ENCODE measurements at regions not wholly inside any gene's neighbourhood (a gene's known extent, or its start where the extent isn't known, plus 50 kb on each side); places are given as distances from the start of the nearest gene placed in this dataset.

- Histone ChIP-seq H3K4me2 (ENCODE audit: low read length) (no peak overlapping the region), H3K79me2 (replicated peaks; ENCODE audit: insufficient read depth, low read length) (no peaks in the 10 kb centered on the region), H3F3A (ENCODE audit: insufficient read depth, low read length, poor library complexity, severe bottlenecking) (no peaks in the 10 kb centered on the region), H3K27ac (ENCODE audit: low read length) (no peak overlapping the region), H3K9ac (ENCODE audit: low read length) (no peak overlapping the region), H3K4me3 (ENCODE audit: low read length) (no peak overlapping the region), H3K36me3 (ENCODE audit: insufficient read depth, low read length) (no peaks in the 10 kb centered on the region), H2AFZ (ENCODE audit: low read depth, low read length) (no peak overlapping the region), H3K9me2 (ENCODE audit: insufficient read depth, low read length) (no peaks in the 10 kb centered on the region), H3K9me3 (ENCODE audit: low read length) (no peaks in the 10 kb centered on the region), H4K20me1 (ENCODE audit: insufficient read depth) (no peaks in the 10 kb centered on the region), H3K27me3 (ENCODE audit: insufficient read depth, low read depth, low read length) (no peaks in the 10 kb centered on the region)
- TF ChIP-seq CTCF (IDR thresholded peaks at IDR 0.05; ENCODE audit: poor library complexity, severe bottlenecking) (no peak), EZH2 (IDR thresholded peaks at IDR 0.05; ENCODE audit: borderline replicate concordance, insufficient read depth, low read length, poor library complexity, severe bottlenecking) (no peak), MXI1 (conservative IDR thresholded peaks at IDR 0.05; ENCODE audit: poor library complexity, severe bottlenecking) (no peak), EP300 (conservative IDR thresholded peaks at IDR 0.05; ENCODE audit: poor library complexity, severe bottlenecking) (no peak), SMC3 (conservative IDR thresholded peaks at IDR 0.05; ENCODE audit: poor library complexity) (no peak), RAD21 (conservative IDR thresholded peaks at IDR 0.05) (no peak), POLR2AphosphoS5 (IDR thresholded peaks at IDR 0.05) (no peak)
- TF ChIP-seq, protein P1, sequence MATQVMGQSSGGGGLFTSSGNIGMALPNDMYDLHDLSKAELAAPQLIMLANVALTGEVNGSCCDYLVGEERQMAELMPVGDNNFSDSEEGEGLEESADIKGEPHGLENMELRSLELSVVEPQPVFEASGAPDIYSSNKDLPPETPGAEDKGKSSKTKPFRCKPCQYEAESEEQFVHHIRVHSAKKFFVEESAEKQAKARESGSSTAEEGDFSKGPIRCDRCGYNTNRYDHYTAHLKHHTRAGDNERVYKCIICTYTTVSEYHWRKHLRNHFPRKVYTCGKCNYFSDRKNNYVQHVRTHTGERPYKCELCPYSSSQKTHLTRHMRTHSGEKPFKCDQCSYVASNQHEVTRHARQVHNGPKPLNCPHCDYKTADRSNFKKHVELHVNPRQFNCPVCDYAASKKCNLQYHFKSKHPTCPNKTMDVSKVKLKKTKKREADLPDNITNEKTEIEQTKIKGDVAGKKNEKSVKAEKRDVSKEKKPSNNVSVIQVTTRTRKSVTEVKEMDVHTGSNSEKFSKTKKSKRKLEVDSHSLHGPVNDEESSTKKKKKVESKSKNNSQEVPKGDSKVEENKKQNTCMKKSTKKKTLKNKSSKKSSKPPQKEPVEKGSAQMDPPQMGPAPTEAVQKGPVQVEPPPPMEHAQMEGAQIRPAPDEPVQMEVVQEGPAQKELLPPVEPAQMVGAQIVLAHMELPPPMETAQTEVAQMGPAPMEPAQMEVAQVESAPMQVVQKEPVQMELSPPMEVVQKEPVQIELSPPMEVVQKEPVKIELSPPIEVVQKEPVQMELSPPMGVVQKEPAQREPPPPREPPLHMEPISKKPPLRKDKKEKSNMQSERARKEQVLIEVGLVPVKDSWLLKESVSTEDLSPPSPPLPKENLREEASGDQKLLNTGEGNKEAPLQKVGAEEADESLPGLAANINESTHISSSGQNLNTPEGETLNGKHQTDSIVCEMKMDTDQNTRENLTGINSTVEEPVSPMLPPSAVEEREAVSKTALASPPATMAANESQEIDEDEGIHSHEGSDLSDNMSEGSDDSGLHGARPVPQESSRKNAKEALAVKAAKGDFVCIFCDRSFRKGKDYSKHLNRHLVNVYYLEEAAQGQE (IDR thresholded peaks at IDR 0.05; ENCODE audit: borderline replicate concordance), result no peak
These were observed 537.6 kb downstream of the CETN3 start for GRCh38 chr5:89871906-89872305.

- H4K20me1 ChIP-seq (ENCODE audit: insufficient read depth), result no peaks in the 10 kb centered on the region
- no peak overlapping the region for H3K4me3 ChIP-seq (ENCODE audit: low read length)
- no peaks in the 10 kb centered on the region for H3K9me3 ChIP-seq (ENCODE audit: low read length)
- no peak overlapping the region for H3K4me2 ChIP-seq (ENCODE audit: low read length)
- no peak overlapping the region for H2AFZ ChIP-seq (ENCODE audit: low read depth, low read length)
- no peaks in the 10 kb centered on the region for H3F3A ChIP-seq (ENCODE audit: insufficient read depth, low read length, poor library complexity, severe bottlenecking)
- no peaks in the 10 kb centered on the region for H3K79me2 ChIP-seq (replicated peaks; ENCODE audit: insufficient read depth, low read length)
- H3K9ac ChIP-seq (ENCODE audit: low read length), result no peak overlapping the region
- no peak overlapping the region for H3K27ac ChIP-seq (ENCODE audit: low read length)
- TF ChIP-seq TAF1 (IDR thresholded peaks at IDR 0.05; ENCODE audit: low read depth), result no peak
- no peak for TF ChIP-seq RAD21 (conservative IDR thresholded peaks at IDR 0.05)
- TF ChIP-seq EZH2 (IDR thresholded peaks at IDR 0.05; ENCODE audit: borderline replicate concordance, insufficient read depth, low read length, poor library complexity, severe bottlenecking), result no peak
- no peak for TF ChIP-seq CTCF (IDR thresholded peaks at IDR 0.05; ENCODE audit: poor library complexity, severe bottlenecking)
- TF ChIP-seq EP300 (conservative IDR thresholded peaks at IDR 0.05; ENCODE audit: poor library complexity, severe bottlenecking), result no peak
- no peak for TF ChIP-seq POLR2AphosphoS5 (IDR thresholded peaks at IDR 0.05)
- no peak for TF ChIP-seq MXI1 (conservative IDR thresholded peaks at IDR 0.05; ENCODE audit: poor library complexity, severe bottlenecking)
- H3K36me3 ChIP-seq (ENCODE audit: insufficient read depth, low read length), result no peaks in the 10 kb centered on the region
- H3K9me2 ChIP-seq (ENCODE audit: insufficient read depth, low read length), result no peaks in the 10 kb centered on the region
- H3K27me3 ChIP-seq (ENCODE audit: insufficient read depth, low read depth, low read length), result no peaks in the 10 kb centered on the region
These were observed 540.2 kb downstream of the CETN3 start for GRCh38 chr5:89869346-89869745.

All from neural cell (in vitro differentiated cells).